C4-2B (cell line): ENCODE measurements at regions not wholly inside any gene's neighbourhood (a gene's known extent, or its start where the extent isn't known, plus 50 kb on each side); places are given as distances from the start of the nearest gene placed in this dataset.

Experiments used
- CTCF ChIP-seq: fragments of 450-650 bp; conservative IDR thresholded peaks from 2 replicates; pipeline ENCODE4 v1.5.1; 2017; ENCODE audit warnings: mild to moderate bottlenecking
- ZFX ChIP-seq: fragments of 450-650 bp; IDR thresholded peaks from 2 replicates; pipeline ENCODE4 v1.6.1; 2017

GRCh38 chr16:22633799-22634198 is 123.1 kb downstream of the NPIPB5 start:
- TF ChIP-seq CTCF, result no peak
- no peak for TF ChIP-seq ZFX
